ENCODE measurements at regions not wholly inside any gene's neighbourhood (a gene's known extent, or its start where the extent isn't known, plus 50 kb on each side); places are given as distances from the start of the nearest gene placed in this dataset.

DNA sequence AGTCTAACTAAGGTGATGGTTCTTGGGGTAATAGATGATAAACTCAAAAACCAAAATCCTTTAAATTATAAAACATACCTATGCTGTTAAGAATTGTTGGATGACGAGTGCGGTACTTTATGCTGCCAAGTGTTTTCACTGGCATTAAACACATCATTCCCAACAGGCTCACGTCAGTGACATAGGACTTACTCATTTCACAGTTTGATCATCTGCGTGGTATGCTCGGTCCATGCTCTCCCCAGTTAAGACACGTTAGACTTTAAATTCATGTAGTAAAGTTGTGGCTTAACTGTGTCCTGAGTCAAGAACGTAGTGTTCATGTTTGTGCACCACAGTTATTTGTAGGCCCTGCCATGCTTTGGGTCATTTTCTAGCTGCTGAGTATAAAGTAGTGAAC is 125.6 kb upstream of the MYT1L start:
- TF ChIP-seq CEBPB (IDR thresholded peaks at IDR 0.05; ENCODE audit: low read depth, low read length) (no peak), NFE2L2 (IDR thresholded peaks at IDR 0.05; ENCODE audit: low read depth, low read length) (no peak), MXI1 (IDR thresholded peaks at IDR 0.05; ENCODE audit: borderline replicate concordance, low read depth, low read length) (no peak), CHD1 (IDR thresholded peaks at IDR 0.05; ENCODE audit: low read depth, low read length) (no peak), RCOR1 (IDR thresholded peaks at IDR 0.05; ENCODE audit: insufficient replicate concordance, low read length) (no peak), RAD21 (IDR thresholded peaks at IDR 0.05; ENCODE audit: low read length) (no peak), FOS (IDR thresholded peaks at IDR 0.05; ENCODE audit: low read depth, low read length) (no peak), SMC3 (IDR thresholded peaks at IDR 0.05; ENCODE audit: low read depth, low read length) (no peak)
- Histone ChIP-seq H2AK5ac (ENCODE audit: low read depth, low read length) (no peak overlapping the region), H3K27me3 (ENCODE audit: control insufficient read depth, insufficient read depth, low read length) (no peaks in the 10 kb centered on the region), H3K14ac (replicated peaks; ENCODE audit: low read depth, low read length) (no peak overlapping the region), H3K4me3 (ENCODE audit: insufficient read depth, low read depth, low read length) (no peak overlapping the region), H4K5ac (ENCODE audit: low read depth, low read length) (no peak overlapping the region), H3K56ac (ENCODE audit: extremely low read depth, insufficient read depth, low read length) (no peak overlapping the region), H3K18ac (ENCODE audit: low read depth, low read length) (no peak overlapping the region), H3K23ac (ENCODE audit: low read depth, low read length) (no peak overlapping the region), H4K91ac (ENCODE audit: insufficient read depth, low read depth, low read length) (no peak overlapping the region), H3K9me3 (ENCODE audit: control insufficient read depth, insufficient read depth, low read length) (peaks cover 7% of the 10 kb centered on the region), H3K4ac (ENCODE audit: low read depth, low read length) (no peak overlapping the region), H2BK20ac (ENCODE audit: low read depth, low read length) (no peak overlapping the region), H4K20me1 (ENCODE audit: insufficient read depth, low read length) (no peaks in the 10 kb centered on the region), H3K36me3 (ENCODE audit: control insufficient read depth, insufficient read depth, low read length) (no peaks in the 10 kb centered on the region), H2AFZ (replicated peaks; ENCODE audit: low read length, poor library complexity) (no peak overlapping the region), H2BK5ac (ENCODE audit: low read depth, low read length, poor library complexity, severe bottlenecking) (peak overlapping the region; percentile 42), H2BK15ac (ENCODE audit: low read depth, low read length) (no peak overlapping the region), H3K4me1 (ENCODE audit: control insufficient read depth, insufficient read depth, low read length) (no peaks in the 10 kb centered on the region), H3K9me1 (ENCODE audit: insufficient read depth, low read length) (no peaks in the 10 kb centered on the region), H4K8ac (ENCODE audit: low read depth in 2 of 2, low read length in 2 of 2) (no peak overlapping the region), H3K79me1 (ENCODE audit: low read depth in 1 of 2, low read length in 2 of 2) (no peaks in the 10 kb centered on the region), H3K9ac (ENCODE audit: low read depth, low read length) (no peak overlapping the region), H3K4me2 (ENCODE audit: low read depth, low read length) (no peak overlapping the region), H3K27ac (ENCODE audit: insufficient read depth, low read length) (no peak overlapping the region), H2BK120ac (ENCODE audit: low read depth, low read length) (no peak overlapping the region), H2AK9ac (replicated peaks; ENCODE audit: low read depth, low read length, poor library complexity) (no peak overlapping the region)
- 20% methylated on average over 1 of the region's 7 CpGs; no CpG with 5 or more reads in 1 of the 2 experiments for WGBS, 2 experiments (ENCODE audit: extremely low coverage in 2 of 2, insufficient read length in 1 of 2)
- DNase-seq (peak; percentile 76), ATAC-seq (ENCODE audit: low read depth) (no peak)
- dilution Hi-C loops (cut with HindIII; ENCODE audit: low sequenced_read_pairs, unreplicated experiment): no loop called here
- in situ Hi-C loops (cut with MboI; ENCODE audit: low sequenced_read_pairs): no loop called here
- ChIA-PET POLR2A (ENCODE audit: unreplicated experiment) (no interaction called here), CTCF (no interaction called here)
- no TSS peak for BruUV-seq (replicated peaks)
- intact Hi-C loops (cut with micrococcal nuclease): no loop called here
